ENCODE measurements at regions not wholly inside any gene's neighbourhood (a gene's known extent, or its start where the extent isn't known, plus 50 kb on each side); places are given as distances from the start of the nearest gene placed in this dataset.

DNA sequence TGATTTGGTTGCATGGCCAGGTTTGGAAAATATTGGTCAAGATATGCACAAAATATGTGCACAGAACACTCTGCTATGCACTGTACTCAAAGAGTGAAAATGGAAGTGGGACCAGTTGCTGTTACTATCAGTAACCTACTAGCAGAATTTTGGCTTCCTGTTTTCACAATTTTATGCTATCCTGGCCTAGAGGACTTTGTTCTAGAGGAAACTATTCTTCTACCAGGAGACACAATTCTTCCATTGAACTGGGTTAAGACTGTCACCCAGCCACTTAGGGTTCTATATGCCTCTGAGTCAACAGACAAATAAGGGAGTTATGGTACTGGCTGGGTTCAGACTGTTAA is 431.4 kb upstream of the DCC start:
- Histone ChIP-seq H3K18ac (ENCODE audit: insufficient read length, low read depth, low read length) (no peak overlapping the region), H3K4me2 (ENCODE audit: insufficient read depth, insufficient read length, low read length) (no peak overlapping the region), H3K27me3 (ENCODE audit: insufficient read depth, low read length) (no peaks in the 10 kb centered on the region), H4K5ac (ENCODE audit: insufficient read length, low read depth, low read length) (no peak overlapping the region), H2BK5ac (ENCODE audit: insufficient read length, low read length) (no peak overlapping the region), H3K4me1 (ENCODE audit: insufficient read depth, low read length) (no peaks in the 10 kb centered on the region), H4K91ac (ENCODE audit: insufficient read length, low read depth, low read length) (no peak overlapping the region), H4K20me1 (ENCODE audit: control insufficient read depth, insufficient read depth, insufficient read length) (no peaks in the 10 kb centered on the region), H2BK20ac (ENCODE audit: low read depth, low read length, poor library complexity, severe bottlenecking) (no peak overlapping the region), H3K9ac (ENCODE audit: extremely low read depth, insufficient read length, low read length) (no peak overlapping the region), H3K79me1 (ENCODE audit: insufficient read depth, low read depth, low read length, poor library complexity, severe bottlenecking) (no peaks in the 10 kb centered on the region), H3K27ac (ENCODE audit: insufficient read length, low read depth, low read length) (no peak overlapping the region), H3K23ac (ENCODE audit: insufficient read length, low read depth, low read length) (no peak overlapping the region), H2AFZ (ENCODE audit: low read length) (no peak overlapping the region), H3K56ac (ENCODE audit: insufficient read length, low read depth, low read length) (no peak overlapping the region), H3K23me2 (ENCODE audit: insufficient read length, low read depth, low read length, poor library complexity, severe bottlenecking) (no peaks in the 10 kb centered on the region), H2BK15ac (ENCODE audit: low read depth, low read length) (no peak overlapping the region), H2BK12ac (ENCODE audit: insufficient read length, low read depth, low read length) (no peak overlapping the region), H3K4ac (ENCODE audit: low read depth, low read length) (no peak overlapping the region), H3K79me2 (ENCODE audit: insufficient read depth, low read length) (no peaks in the 10 kb centered on the region), H2BK120ac (ENCODE audit: low read depth, low read length, poor library complexity, severe bottlenecking) (no peak overlapping the region), H3K9me3 (ENCODE audit: control insufficient read depth, low read depth, low read length) (no peaks in the 10 kb centered on the region), H3K14ac (ENCODE audit: insufficient read depth, low read length) (no peak overlapping the region), H3T11ph (ENCODE audit: low read length) (no peak overlapping the region), H4K8ac (replicated peaks; ENCODE audit: insufficient read length, low read depth, low read length) (no peak overlapping the region), H2AK5ac (ENCODE audit: insufficient read length, low read length) (no peak overlapping the region)
- no peaks in the 10 kb centered on the region for H3K9me3 Mint-ChIP-seq
- no peaks in the 10 kb centered on the region for H3K27me3 Mint-ChIP-seq (ENCODE audit: low read depth)
- no peaks in the 10 kb centered on the region for H3K4me1 Mint-ChIP-seq
- TF ChIP-seq CTCF (conservative IDR thresholded peaks at IDR 0.05): no peak
- no peak overlapping the region for H3K27ac Mint-ChIP-seq
- H3K36me3 Mint-ChIP-seq (ENCODE audit: insufficient read depth in 1 of 3, low read depth in 3 of 3): no peaks in the 10 kb centered on the region
- no peak overlapping the region for H3K4me3 Mint-ChIP-seq
- DNase-seq: no peak
